SH-SY5Y (cell line): ENCODE measurements at regions not wholly inside any gene's neighbourhood (a gene's known extent, or its start where the extent isn't known, plus 50 kb on each side); places are given as distances from the start of the nearest gene placed in this dataset.

Source experiments
- GATA2 ChIP-seq: IDR thresholded peaks from 2 replicates; pipeline ENCODE4 v1.6.1; 2011; ENCODE audit warnings: mild to moderate bottlenecking, low read depth, low read length
- GATA3 ChIP-seq: IDR thresholded peaks from 2 replicates; pipeline ENCODE4 v1.6.1; 2011; ENCODE audit warnings: low read depth, mild to moderate bottlenecking, low read length, moderate library complexity

DNA sequence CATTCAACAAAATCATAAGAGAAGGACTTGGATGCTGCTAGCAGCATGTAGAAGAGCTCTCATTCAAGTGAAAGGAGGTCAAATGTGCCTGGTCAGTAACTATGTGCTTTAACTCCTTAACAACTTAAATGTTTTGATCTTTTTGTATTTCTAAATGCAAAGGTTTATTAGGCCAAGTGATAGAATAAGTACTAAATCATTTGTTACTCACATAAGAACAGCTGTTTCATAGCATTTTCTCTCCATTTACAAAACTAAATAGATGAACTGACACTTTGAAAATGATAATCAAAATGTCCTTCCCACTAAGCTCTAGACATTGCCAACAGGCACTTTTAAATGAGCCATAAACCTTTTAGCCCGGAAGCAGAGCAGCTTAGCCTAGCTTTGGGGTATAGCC, 254.3 kb upstream of the PRMT6 start:
- TF ChIP-seq GATA2 (no peak), GATA3 (no peak)

DNA sequence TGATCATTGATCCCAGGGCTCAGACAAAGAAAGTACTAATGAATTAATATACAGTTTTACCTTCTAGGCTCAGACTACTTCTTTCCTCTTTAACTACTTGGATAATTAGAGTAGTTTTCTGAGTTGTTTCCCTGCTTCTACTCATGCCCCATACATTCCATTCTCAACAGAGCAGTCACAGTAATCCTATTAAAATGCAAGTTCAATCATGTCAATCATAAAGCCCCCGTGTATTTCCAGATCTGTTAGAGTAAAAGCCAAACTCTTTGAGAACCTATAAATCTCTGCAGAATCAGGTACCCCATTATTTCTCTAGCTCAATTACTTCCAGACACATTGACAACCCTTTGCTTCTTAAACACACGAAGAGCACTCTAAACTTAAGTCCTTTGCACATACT, 242.1 kb upstream of the PRMT6 start:
- no peak for TF ChIP-seq GATA3
- no peak for TF ChIP-seq GATA2

DNA sequence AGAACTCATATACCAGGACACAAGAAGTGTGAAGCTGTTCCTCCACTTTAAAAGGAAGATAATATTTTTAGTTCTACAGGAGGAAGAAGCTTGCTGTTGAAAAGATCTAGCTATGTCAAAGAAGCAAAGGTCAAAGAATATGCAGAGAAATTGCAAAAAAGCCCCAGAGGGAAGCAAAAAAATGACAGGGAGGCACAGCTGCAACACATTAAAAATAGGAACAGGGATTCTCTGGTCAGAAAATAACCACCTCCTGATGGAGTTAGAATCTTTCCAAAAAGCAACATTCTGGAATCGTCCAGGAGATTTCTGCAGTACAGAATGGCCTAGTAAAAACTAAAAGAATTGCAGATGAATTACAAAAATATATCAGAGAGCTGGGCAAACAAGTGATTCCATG, 238.9 kb upstream of the PRMT6 start:
- TF ChIP-seq GATA3 (no peak), GATA2 (no peak)

DNA sequence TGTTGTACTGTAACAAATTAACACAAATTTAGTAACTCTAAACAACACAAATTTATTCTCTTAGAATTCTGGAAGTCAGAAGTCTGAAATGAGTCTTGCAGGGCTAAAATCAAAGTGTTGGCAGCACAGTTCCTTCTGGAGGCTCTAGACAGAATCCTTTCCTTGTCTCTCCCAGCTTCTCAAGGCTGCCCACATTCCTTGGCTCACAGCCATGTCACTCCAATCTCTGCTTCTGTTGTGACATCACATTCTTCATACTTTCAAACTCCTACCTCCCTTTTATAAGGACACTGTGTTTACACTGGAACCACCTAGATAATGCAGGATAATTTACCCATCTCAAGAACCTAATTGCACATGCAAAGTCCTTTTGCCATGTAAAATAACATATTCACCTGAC, 225.0 kb upstream of the PRMT6 start:
- TF ChIP-seq GATA2 (no peak), GATA3 (no peak)

DNA sequence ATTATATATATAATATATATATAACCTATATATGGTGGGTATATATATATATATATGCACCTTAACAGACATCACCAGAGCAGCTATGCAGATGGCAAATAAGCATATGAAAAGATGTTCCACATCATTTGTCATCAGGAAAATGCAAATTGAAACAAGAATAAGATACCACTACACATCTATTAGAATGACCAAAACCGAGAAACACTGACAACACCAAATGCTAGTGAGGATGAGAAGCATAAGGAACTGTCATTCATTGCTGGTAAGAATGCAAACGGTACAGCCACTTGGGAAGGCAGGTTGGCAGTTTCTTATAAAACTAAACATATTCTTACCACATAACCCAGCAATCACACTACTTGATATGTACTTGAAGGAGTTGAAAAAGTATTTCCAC, 219.8 kb upstream of the PRMT6 start:
- TF ChIP-seq GATA3: no peak
- TF ChIP-seq GATA2: no peak

DNA sequence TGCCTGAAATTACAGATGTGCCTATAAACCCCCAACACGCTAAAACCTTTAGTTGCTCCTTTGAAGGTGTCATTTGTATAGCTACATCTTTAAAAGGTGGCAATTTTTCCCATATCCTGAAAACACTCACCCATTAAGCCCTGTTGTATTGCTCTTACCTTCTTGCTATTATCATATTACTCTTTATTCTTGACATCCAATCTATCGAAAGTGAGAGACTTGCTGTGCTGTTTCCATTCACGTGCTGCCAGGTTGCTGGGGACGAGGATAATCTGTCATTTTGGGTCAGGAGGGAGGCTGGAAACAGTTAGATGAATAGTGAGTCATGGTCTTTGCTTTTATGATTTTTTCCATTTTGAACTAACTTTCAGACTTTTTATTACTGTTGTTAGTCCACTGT, 213.0 kb upstream of the PRMT6 start:
- TF ChIP-seq GATA2 (no peak), GATA3 (no peak)

DNA sequence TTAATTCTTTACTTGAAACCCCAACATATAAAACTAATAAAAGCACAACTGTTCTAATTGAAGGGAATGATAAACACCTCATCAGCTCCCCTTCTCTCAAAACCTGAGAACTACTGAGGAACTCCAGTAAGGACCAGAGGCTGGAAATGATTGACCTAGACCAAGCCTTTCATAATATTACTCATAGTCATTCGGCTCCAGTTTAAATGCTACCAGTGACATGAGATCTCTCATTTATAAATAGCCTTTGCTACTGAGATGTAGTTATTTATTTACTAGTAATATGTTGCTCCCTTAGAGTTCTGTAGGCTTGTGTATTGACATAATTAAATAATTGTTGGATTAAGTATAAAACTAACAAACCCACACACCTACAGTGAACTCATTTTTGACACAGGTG, 209.8 kb upstream of the PRMT6 start:
- TF ChIP-seq GATA2: no peak

DNA sequence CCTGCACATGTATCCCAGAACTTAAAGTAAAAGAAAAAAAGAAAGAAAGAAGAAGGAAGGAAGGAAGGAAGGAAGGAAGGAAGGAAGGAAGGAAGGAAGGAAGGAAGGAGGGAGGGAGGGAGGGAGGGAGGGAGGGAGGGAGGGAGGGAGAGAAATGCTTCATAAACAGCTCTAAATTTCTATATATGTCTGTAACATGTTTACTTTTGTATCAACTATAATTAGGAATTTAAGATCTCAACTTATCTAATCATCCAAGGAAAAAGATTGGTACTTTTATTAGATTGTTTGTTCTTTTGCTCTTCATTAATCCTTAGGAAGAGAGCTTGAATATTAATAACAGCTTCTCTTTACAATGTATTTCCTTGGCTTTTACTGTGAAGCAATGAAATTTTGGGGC, 195.4 kb upstream of the PRMT6 start:
- no peak for TF ChIP-seq GATA3
- no peak for TF ChIP-seq GATA2

DNA sequence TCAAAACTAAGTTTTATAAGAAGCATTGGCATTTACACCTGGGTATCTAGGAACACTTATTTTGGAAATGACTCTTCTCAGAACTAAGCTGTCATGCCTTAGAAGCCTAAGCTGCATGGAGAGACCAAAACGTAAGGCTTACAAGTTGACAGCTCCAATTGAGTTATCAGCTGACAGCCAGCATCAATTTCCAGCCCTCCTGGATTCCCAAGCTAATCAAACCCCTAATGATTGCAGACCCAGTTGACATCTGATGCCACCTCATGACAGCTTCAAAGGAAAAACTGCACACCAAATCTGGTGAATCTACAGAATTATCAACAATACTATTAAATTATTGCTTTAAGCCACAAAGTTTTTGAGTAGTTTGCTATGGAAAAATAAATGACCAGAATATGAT, 187.6 kb upstream of the PRMT6 start:
- TF ChIP-seq GATA2: no peak
- TF ChIP-seq GATA3: no peak

DNA sequence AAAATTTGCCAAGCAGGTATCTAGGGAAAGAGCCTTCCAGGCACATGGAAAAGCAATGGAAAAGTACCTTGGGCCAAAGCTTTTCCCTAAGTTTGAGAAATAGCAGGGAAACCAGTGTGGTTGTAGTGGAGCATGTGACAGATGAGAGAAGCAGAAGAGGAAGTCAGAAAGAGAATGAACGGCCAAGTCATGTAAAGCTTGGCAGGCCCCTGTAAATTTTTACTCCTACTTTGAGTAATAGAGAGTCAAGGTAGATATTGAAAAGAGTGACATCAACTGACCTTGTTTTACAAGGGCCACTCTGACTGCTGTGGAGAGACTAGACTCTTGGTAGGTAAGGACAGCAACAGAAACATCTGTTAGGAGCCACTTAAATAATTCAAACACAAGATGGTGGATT, 180.9 kb upstream of the PRMT6 start:
- no peak for TF ChIP-seq GATA3
- TF ChIP-seq GATA2: no peak

DNA sequence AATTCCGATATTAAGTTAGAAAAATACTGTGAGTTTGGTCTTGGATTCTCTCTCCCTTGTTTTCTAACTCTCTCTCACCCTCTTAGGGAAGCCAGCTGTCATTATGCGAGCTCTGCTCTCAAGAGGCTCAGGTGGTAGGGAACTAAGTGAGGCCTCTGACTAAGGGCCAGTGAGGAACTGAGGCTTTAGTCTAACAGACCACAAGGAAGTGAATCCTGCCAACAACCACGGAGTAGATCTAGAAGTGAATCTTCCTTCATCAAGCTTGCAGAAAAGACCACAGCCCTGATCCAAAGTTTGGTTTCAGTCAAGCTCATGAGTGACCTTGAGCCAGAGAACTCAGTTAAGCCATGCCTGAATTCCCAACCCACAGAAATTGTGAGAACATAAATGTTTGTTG, 180.1 kb upstream of the PRMT6 start:
- no peak for TF ChIP-seq GATA3
- TF ChIP-seq GATA2: no peak

DNA sequence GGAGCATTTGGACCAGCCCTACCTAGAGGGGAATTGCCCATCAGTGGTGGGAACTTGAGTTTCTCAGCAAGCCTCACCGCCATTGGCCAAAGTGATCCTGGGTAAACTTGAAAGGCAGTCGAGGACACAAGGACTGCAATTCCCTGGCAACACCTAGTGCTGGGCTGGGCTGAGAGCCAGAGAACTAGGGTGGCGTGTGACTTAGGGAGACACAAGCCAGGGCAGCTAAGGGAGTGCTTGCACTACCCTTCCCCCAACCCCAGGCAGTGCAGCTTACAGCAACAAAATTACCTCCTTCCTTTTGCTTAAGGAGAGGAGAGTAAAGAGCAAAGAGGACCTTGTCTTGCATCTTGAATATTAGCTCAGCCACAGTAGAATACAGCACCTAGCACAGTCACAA, 176.9 kb upstream of the PRMT6 start:
- TF ChIP-seq GATA3 (no peak), GATA2 (no peak)

DNA sequence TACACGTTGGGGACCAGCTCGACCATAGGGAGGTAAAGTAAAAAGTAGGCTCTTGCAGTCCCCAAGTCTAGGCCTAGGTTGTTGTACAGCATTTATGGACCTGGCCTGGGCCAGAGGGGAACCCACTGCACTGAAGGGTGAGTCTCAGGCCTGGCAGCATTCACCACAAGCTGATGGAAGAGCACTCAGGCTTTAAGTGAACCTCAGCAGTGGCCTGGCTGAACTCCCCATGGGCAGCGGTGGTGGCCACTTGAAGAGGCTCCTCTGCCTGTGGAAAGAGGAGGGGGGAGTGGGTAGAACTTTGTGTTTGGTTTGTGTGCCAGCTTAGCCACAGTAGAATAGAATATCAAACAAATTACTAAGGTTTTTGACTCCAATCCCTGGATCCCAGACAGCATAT, 176.2 kb upstream of the PRMT6 start:
- no peak for TF ChIP-seq GATA2
- no peak for TF ChIP-seq GATA3

DNA sequence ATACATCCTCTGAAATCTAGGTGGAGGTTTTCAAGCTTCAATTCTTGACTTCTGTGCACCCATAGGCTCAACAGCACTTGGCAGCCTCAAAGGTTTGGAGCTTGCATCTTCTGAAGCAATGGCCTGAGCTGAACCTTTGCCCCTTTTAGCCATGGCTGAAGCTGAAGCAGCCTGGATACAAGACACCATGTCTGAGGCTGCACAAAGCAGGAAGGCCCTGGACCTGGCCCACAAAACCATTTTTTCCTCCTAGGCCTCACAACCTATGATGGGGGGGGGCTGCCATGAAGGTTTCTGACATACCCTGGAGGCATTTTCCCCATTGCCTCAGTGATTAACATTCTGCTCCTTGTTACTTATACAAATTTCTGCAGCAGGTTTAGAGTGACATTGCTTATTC, 173.3 kb upstream of the PRMT6 start:
- TF ChIP-seq GATA2: no peak
- TF ChIP-seq GATA3: no peak

DNA sequence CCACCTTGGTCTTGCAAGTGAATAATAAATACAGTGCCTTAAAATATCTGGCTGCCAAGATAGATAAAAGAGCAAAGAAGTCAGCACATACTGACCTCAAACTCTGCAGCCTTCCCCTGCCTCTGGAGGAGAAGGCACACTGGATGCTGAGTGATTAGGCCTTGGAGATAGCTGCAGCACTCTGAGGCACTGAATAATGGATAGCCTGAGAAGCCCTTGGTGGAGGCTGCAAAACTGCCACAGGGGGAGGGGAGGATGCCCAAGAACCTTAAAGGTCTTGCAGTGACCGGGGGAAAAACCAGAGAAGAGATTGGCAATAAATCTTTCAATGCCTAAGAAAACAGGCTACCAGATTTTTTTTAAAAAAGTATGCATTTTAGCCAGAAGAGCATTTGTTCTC, 167.4 kb upstream of the PRMT6 start:
- TF ChIP-seq GATA2 (no peak), GATA3 (no peak)

DNA sequence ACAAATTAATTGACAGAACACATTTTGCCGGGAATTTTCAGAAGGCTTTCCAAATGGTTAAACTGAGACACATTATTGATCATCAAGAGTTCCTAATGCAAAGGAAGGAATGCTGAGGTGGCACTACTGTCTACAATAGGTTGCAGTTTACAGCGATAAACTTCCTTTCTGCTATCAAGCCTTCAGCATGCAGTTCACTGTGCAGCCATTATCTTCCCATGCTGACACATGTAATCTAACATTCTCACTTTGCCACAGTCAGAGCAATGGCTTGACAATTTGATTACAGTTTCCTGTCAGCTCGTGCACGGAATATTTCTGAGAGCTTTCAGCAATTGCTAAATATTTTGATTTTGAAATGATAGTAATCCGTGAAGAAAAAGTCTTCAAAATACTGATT, 166.9 kb upstream of the PRMT6 start:
- no peak for TF ChIP-seq GATA3
- TF ChIP-seq GATA2: no peak

DNA sequence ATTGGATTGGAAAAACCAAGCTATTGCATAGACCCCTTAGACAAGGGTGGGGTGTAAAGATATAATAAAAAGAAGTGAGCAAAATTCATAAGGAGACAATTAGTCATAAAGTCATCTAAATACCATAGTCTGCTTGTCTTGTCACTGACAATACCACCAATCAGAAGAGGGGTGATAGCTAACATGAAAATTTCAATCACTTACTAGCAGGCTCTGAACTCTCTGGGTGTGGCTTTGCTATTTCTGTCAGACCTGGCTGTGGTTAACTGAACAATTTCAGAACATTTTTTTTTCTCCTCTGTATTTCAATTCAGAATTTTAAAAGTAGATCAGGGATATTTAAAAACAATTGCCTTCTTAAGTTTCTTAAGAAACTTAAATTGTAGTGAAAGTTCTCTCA, 158.5 kb upstream of the PRMT6 start:
- TF ChIP-seq GATA3: no peak
- TF ChIP-seq GATA2: no peak
